HEK293T (cell line): ENCODE measurements at regions not wholly inside any gene's neighbourhood (a gene's known extent, or its start where the extent isn't known, plus 50 kb on each side); places are given as distances from the start of the nearest gene placed in this dataset.

Experiments
- FOXA1 ChIP-seq: fragments of 450-650 bp; IDR thresholded peaks from 2 replicates; pipeline ENCODE4 v1.6.1; 2016; ENCODE audit warnings: mild to moderate bottlenecking
- FOXM1 ChIP-seq: fragments of 450-650 bp; IDR thresholded peaks from 2 replicates; pipeline ENCODE4 v1.6.1; 2017; ENCODE audit warnings: mild to moderate bottlenecking, borderline replicate concordance

DNA sequence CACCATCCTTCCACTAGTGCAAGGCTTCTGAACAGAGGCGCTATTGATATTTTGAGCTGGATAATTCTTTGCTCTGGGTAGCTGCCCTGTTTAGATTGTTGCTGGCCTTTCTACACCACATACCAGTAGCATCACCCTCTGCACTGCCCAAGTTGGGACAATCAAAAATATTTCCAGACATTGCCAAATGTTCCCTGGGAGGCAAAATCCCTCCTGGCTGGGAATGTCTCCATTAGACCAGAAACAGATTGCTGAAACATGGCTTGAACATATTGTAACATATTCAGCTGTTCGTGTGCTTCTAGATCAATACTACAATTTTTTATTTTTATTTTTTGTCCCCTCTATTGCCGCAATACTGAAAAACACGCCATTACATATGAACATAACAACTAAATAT, 174.6 kb downstream of the ABCA8 start:
- no peak for TF ChIP-seq FOXA1
- no peak for TF ChIP-seq FOXM1
